ENCODE measurements at regions not wholly inside any gene's neighbourhood (a gene's known extent, or its start where the extent isn't known, plus 50 kb on each side); places are given as distances from the start of the nearest gene placed in this dataset.
"Not testable (repeated sequence)": the region's sequence is repeated elsewhere in the genome, so short reads cannot be mapped to it uniquely, and the experiment has no call there.

- H3K4me3 ChIP-seq (ENCODE audit: extremely low read depth in 1 of 4, insufficient read depth in 2 of 4, low read depth in 3 of 4, low read length in 4 of 4); POLR2A ChIA-PET (ENCODE audit: partially characterized antibody); H3K18ac ChIP-seq (ENCODE audit: extremely low read depth, low read length); H4K8ac ChIP-seq (ENCODE audit: extremely low read depth, insufficient read depth, low read length); H2BK12ac ChIP-seq (ENCODE audit: low read depth, low read length); H3K9ac ChIP-seq (replicated peaks in 1 of 4; ENCODE audit: extremely low read depth in 1 of 4, low read depth in 3 of 4, low read length in 3 of 4); H2BK15ac ChIP-seq (ENCODE audit: low read length); H3K36me3 ChIP-seq (ENCODE audit: control insufficient read depth in 2 of 4, insufficient read depth in 4 of 4, low read length in 3 of 4); H4K20me1 ChIP-seq (replicated peaks in 1 of 2; ENCODE audit: control insufficient read depth in 1 of 2, insufficient read depth in 2 of 2, low read length in 2 of 2); H3K9me3 ChIP-seq (ENCODE audit: insufficient read depth in 2 of 2, low read depth in 1 of 2, low read length in 1 of 2); H2BK20ac ChIP-seq (ENCODE audit: low read length); H3K14ac ChIP-seq (ENCODE audit: insufficient read length); FAIRE-seq; H2AK5ac ChIP-seq (ENCODE audit: low read depth, low read length); H2AFZ ChIP-seq (ENCODE audit: low read length); H3K4me1 ChIP-seq (replicated peaks in 1 of 4; ENCODE audit: control insufficient read depth in 3 of 4, insufficient read depth in 4 of 4, low read length in 3 of 4); H3K23ac ChIP-seq (ENCODE audit: insufficient read length); H3K56ac ChIP-seq (replicated peaks; ENCODE audit: insufficient read length, low read depth, low read length); DNase-seq (ENCODE audit: low read depth in 1 of 2, low spot score in 2 of 2); H4K91ac ChIP-seq (replicated peaks; ENCODE audit: insufficient read length, low read length); H4K5ac ChIP-seq (ENCODE audit: insufficient read length, low read depth, low read length); H3K79me2 ChIP-seq (ENCODE audit: control insufficient read depth in 1 of 2, insufficient read depth in 2 of 2, low read length in 2 of 2); H3K4ac ChIP-seq (replicated peaks; ENCODE audit: insufficient read length, low read depth, low read length); H3K23me2 ChIP-seq (ENCODE audit: low read depth, low read length); H2BK120ac ChIP-seq (replicated peaks; ENCODE audit: low read depth, low read length); H3K79me1 ChIP-seq (ENCODE audit: low read depth, low read length); H3K27me3 ChIP-seq (replicated peaks in 1 of 4; ENCODE audit: control insufficient read depth in 3 of 4, extremely low read depth in 1 of 4, insufficient read depth in 3 of 4, low read length in 3 of 4); H2BK5ac ChIP-seq (ENCODE audit: low read depth, low read length); H3K4me2 ChIP-seq (ENCODE audit: insufficient read depth in 1 of 2, low read depth in 2 of 2, low read length in 2 of 2); H3K27ac ChIP-seq (ENCODE audit: low read depth, low read length); CTCF ChIA-PET (ENCODE audit: partially characterized antibody): not testable (repeated sequence)
- 85% methylated on average over 1 of the region's 1 CpG; no CpG with 5 or more reads in 1 of the 2 experiments for WGBS, 2 experiments (ENCODE audit: extremely low coverage in 1 of 2, insufficient coverage in 1 of 2, insufficient read length in 1 of 2, insufficient replicate concordance in 2 of 2, low coverage in 1 of 2, low lambda C conversion rate in 2 of 2, missing lambda C conversion rate in 1 of 2)
Measured at GRCh38 chr3:30480156-30480555, 126.2 kb upstream of the TGFBR2 start.
